ENCODE measurements at regions not wholly inside any gene's neighbourhood (a gene's known extent, or its start where the extent isn't known, plus 50 kb on each side); places are given as distances from the start of the nearest gene placed in this dataset.
A peak's percentile ranks its signal among the peaks of the same experiment; 100 is the strongest.
"Not testable (repeated sequence)": the region's sequence is repeated elsewhere in the genome, so short reads cannot be mapped to it uniquely, and the experiment has no call there.

DNA sequence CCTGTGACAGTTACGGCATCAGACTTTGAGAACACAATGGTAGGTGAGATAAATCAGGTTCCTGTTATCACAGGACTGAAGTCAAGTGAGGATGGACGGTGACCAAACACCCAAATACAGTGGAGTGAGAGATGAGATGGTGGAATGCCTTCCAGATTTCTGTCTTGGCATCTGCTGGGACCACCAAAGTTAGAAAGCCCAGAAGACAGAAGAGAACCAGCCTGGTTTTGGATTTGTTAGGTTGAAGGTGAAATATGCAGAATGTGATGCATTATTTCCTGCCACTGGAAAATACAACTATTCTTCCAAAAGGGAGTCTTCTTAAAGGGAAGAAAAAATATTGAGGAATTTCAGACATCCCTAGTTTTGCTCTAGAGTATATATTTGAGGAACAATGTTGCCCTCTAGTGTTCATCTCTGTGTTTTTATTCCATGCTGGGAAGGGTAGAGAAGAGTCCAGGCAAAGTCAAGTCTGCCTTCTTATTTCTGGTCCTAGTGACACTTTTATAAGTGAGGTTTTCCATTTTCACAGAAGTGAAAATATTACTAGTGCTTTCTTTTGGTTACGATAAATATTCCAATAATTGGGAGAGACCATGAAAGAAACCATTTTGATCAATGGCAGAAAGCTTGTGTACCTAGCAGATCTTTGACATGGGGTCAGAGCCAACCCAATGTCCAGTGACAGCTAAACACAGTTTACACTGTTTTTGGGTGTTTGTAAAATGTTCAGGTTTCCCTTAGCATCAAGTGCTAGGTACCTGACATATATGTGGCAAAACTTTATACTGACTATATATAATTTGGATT is 142.3 kb upstream of the ANKH start:
- peak; percentile 23 to 75 (median 48) for DNase-seq (ENCODE audit: extremely low read depth in 1 of 11, low read depth in 9 of 11, low spot score in 4 of 11)

DNA sequence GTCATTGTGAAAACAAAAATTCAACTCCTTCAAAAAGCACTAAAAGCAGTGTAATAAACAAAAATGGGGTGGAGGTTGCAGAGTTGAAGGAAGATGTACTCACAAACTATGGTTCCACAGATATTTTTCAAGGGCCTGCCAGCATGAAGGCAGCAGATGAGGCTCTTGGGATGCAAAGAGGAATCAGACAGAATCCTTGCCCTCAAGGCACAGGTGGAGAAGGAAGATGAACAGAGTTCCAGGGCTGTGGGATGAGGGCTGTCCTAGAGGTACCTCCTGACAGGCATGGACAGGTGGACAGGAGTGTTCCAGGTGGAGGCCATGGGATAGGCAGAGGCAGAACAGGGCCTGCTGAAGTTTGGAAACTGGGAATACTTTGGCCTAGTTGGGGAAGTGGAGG is 140.5 kb upstream of the ANKH start:
- no peak for DNase-seq (ENCODE audit: extremely low read depth in 1 of 11, low read depth in 9 of 11, low spot score in 4 of 11)

DNA sequence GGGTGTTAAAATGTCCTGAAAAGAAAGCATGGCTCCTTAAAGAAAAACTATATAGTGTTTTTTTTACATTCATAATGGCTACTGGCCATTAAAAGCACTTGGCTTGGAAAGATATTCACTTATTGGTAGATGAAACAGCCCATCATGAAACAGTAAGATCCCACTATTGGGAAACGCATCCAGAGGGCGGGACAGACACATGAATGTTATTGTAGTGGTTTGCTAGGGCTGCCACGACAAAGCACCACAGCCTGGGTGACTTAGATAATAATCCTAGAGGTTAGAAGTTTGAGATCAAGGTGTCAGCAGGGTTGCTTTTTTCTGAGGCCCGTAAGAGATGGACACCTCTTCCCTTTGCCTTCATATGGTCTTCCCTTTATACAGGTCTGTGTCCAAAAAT is 139.4 kb upstream of the ANKH start:
- DNase-seq (ENCODE audit: extremely low read depth in 1 of 11, low read depth in 9 of 11, low spot score in 4 of 11) = no peak

DNA sequence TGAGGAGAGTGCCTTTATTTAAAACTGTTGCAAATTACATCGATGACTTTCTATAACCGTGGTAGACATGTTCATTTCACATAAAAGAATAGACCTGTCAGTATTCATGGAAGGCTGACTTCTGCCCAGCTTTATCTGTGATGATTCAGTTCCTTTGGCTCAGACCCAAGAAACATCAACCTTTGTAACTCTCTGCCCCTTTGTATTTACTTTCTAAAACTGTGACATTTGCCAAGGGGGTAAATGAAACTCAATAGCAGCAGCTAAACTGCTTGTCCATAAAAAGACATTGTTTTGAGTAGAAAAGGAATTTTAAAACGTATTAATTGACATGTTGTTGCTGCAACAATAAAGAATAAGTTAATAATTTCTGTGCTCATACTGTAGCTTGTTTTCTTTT is 137.8 kb upstream of the ANKH start:
- DNase-seq (ENCODE audit: extremely low read depth in 1 of 11, low read depth in 9 of 11, low spot score in 4 of 11) = peak in 8 of 11 donors; percentile 17 to 49 (median 28)

DNA sequence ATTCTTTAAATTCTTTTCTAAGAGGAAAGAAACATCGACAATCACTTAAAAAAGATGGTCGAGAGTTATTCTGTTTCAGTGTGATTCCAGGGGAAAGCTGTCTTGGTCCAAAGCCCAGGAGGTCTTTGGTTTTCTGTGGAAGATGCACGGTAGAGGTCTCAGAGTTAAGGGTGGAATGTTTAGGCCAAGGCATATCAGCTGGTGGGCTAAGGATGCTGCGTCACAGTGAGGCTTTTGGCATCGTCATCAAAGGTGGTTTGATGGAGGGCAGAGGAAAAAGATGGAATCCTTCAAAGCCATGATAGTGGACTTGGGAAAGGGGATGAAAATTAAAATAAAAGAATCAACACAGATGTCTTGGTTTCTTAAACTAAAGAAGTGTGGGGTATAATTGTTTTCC is 137.3 kb upstream of the ANKH start:
- no peak for DNase-seq (ENCODE audit: extremely low read depth in 1 of 11, low read depth in 9 of 11, low spot score in 4 of 11)

DNA sequence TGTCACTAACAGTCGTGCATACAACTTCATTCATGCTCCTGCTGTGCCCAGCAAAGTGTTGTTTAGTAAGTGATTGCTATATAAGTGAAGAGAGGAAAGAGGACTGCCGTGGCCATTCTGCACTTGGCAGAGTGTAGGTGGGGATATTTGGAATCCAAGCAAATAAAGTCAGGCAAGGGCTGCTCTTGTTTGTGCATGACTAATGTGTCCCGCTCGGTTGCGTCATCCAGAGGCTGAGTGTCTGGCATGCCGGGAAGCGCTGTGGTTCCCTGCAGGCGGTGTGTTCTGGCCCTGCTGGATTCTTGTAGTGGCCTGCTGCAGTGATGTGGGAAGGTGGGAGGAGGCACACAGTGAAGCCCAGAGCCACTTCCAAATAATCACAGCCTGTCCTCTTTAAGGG is 136.9 kb upstream of the ANKH start:
- DNase-seq (ENCODE audit: extremely low read depth in 1 of 11, low read depth in 9 of 11, low spot score in 4 of 11) = no peak

DNA sequence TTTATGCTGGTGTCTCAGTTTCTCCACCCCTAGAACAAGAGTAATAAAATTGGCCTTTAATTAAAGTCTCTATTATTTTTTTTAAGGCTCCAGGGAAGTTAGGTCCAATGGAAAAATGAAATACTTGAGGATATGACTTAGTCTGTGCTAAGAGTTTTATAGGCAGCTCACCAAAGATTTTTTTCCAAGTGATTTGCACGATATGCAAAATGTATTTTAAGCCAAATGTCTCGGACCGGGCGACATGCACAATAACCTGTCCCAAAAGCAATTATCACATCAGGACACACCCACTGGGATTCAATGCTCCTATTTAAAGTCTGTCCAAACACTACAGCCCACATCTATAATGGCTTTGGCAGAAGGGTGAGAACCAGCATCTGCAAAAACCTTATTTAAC is 136.1 kb upstream of the ANKH start:
- no peak for DNase-seq (ENCODE audit: extremely low read depth in 1 of 11, low read depth in 9 of 11, low spot score in 4 of 11)

DNA sequence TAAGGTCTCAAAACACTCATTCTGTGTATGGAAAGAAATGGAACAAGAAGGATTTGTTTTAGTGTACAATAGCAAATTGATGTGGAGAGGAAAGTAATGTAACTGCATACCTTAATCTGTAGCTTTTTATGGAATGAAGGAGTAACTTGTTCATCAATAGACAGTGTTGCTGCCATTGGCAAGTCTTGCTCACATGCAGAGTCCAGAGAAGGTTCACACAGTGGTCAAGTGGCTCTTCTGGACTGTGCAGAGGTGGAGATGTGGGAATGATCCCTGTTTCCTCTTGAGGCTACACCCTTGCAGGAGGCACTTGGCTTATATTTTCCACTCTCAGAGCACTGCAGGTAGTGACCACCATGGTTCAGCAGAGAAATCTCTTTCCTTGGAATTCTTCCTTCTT is 132.9 kb upstream of the ANKH start:
- no peak for DNase-seq (ENCODE audit: extremely low read depth in 1 of 11, low read depth in 9 of 11, low spot score in 4 of 11)

DNA sequence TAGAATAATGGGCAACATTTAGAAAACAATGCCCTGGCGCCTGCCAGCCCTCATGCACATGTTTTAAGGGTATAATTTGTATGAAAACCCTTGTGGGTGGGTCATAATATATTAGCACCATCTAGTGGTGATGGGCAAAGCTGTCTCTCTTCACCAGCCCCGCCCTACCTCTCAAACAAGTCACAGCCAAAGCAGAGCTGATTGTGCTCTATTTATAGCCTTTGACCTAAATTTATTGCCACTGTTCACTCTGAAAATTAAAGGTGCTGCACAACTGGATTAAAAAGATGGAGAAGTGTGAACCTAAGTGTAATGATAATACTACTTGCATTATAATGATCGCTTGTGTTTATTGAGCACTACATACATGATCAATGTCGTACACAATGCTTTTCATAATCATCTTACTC is 131.9 kb upstream of the ANKH start:
- peak in 10 of 11 donors; percentile 15 to 52 (median 38) for DNase-seq (ENCODE audit: extremely low read depth in 1 of 11, low read depth in 9 of 11, low spot score in 4 of 11)

DNA sequence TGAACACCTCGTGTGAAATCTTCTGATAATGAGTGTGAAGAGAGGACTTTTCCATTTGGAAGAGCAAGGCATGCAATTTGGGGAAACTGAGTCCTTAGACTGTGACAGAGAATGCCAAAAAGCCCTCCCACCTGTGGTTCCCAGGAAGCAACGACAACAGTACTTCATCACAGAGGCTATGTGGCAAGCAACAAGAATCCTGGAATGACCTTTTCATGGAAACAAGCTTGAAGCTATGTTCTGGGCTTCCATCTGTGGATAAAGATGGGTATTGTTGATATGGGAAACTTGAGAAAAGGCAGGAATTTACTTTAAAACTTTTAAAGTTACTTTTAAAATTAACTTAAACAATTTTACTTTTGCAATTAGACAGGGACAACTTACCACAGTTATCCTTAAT is 131.2 kb upstream of the ANKH start:
- no peak for DNase-seq (ENCODE audit: extremely low read depth in 1 of 11, low read depth in 9 of 11, low spot score in 4 of 11)

DNA sequence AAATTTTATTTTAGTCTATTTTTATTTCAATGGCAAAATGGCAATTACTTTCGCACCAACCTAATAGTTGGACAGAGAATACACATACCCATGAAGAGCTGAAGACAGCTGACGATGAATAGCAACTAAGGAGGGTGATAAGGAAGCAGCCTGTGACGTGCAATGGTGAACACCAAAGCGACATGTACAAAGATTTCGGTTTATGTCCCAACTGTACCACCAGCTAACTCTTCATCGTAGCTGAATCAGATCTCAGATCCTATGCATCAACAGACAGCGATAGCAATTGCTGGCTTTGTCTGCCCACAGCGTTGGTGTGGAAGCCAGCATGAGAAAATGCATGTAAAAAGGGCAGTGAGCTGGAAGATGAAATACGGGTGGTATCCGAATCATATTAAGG is 130.6 kb upstream of the ANKH start:
- no peak for DNase-seq (ENCODE audit: extremely low read depth in 1 of 11, low read depth in 9 of 11, low spot score in 4 of 11)

DNA sequence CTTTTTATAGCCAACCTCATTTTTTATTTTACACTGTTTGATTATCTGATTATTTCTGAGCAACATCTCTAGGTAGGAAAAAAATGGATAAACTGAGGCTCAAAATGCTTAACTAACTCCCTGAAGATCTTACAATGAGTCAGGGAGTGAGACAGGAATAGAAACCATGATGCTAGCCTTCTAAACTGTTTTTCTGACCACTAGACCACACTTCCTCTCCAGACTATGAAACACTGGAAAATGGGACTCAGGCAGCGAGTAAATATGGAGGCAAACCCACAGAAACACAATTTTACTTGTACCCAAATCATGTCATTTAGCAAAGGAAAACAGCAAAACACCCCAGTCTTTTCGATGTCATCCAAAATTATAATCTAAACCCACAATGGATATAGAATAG is 129.9 kb upstream of the ANKH start:
- no peak for DNase-seq (ENCODE audit: extremely low read depth in 1 of 11, low read depth in 9 of 11, low spot score in 4 of 11)

DNA sequence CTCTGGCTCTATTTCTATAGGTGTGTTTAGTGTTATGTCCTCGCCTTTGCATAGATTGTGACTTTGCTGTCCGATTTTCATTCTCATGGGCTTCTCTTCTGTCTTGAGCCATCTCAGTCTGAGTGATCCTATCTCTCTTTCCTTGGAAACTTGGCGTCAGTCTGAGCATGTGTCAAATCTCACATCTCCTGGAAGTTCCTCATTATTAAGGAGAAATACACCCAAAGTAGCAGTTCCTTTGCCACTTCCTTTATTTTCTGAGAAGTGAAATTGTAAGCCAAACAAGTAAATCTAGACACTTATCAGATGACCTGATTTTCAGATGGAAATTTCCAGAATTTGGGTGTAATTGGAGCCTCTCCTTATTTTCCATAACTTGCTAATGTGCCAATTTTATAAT is 126.9 kb upstream of the ANKH start:
- DNase-seq (ENCODE audit: extremely low read depth in 1 of 11, low read depth in 9 of 11, low spot score in 4 of 11) = no peak

DNA sequence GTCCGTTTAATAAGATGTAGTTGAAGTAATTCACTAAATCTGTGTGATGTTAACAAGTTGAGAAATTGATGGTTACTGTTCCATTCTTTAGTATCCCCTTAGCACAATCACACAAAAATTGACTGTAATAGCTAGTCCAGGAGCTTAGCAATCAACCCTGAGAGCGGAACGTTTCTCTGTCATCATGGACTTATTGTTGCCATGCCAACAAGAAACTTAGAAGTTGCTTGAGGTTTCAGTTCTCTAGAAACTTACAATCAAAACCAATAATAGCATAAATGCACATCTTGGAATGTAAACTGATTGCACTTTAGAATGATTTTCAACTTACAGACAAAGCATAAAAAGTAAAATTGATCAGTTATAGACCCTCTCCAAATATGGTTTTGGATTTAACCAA is 125.4 kb upstream of the ANKH start:
- DNase-seq (ENCODE audit: extremely low read depth in 1 of 11, low read depth in 9 of 11, low spot score in 4 of 11) = no peak

DNA sequence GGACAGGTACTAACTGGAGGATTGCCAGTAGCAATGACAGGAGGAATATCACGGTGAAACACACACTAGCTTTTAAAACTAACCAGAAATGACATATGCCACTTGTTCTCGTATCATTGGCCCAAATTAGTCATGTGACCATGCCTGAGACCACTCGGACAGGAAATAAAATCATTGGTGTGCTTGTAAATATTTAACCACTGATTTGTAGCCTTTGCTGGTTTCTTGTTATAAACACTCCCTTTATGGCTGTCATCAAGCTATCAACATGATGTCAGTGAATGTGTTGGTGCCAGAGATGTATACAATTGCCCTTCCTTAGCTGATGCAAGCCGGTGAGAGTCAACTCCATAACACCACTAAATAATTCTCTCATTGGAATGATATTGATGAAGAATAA is 123.7 kb upstream of the ANKH start:
- DNase-seq (ENCODE audit: extremely low read depth in 1 of 11, low read depth in 9 of 11, low spot score in 4 of 11) = no peak

DNA sequence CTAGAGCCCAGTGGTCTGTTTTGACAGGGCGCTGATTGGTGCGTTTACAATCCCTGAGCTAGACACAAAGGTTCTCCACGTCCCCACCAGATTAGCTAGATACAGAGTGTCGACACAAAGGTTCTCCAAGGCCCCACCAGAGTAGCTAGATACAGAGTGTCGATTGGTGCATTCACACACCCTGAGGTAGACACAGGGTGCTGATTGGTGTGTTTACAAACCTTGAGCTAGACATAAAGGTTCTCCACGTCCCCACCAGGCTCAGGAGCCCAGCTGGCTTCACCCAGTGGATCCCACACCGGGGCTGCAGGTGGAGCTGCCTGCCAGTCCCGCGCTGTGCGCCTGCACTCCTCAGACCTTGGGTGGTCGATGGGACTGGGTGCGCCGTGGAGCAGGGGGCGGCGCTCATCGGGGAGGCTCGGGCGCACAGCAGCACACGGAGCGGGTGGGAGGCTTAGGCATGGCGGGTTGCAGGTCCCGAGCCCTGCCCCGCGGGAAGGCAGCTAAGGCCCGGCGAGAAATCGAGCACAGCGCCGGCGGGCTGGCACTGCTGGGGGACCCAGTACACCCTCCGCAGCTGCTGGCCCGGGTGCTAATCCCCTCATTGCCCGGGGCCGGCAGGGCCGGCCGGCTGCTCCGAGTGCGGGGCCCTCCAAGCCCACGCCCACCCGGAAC is 122.0 kb upstream of the ANKH start:
- not testable (repeated sequence) for DNase-seq (ENCODE audit: extremely low read depth in 1 of 11, low read depth in 9 of 11, low spot score in 4 of 11)

DNA sequence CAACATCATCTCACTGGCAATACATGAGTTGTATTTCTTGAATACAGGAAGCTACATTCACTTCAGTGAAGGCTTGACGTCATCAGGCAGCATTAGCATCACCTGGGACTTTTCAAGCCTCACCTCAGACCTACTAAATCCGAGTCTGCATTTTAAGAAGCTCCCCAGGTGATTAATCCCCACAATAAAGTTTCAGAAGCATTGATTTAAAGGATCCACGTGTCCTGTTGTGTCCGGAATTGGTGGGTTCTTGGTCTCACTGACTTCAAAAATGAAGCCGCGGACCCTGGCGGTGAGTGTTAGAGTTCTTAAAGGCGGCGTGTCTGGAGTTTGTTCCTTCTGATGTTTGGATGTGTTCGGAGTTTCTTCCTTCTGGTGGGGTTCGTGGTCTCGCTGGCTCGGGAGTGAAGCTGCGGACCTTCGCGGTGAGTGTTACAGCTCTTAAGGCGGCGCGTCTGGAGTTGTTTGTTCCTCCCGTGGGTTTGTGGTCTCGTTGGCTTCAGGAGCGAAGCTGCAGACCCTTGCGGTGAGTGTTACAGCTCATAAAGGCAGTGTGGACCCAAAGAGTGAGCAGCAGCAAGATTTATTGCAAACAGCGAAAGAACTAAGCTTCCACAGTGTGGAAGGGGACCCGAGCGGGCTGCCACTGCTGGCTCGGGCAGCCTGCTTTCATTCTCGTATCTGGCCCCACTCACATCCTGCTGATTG is 121.3 kb upstream of the ANKH start:
- not testable (repeated sequence) for DNase-seq (ENCODE audit: extremely low read depth in 1 of 11, low read depth in 9 of 11, low spot score in 4 of 11)

DNA sequence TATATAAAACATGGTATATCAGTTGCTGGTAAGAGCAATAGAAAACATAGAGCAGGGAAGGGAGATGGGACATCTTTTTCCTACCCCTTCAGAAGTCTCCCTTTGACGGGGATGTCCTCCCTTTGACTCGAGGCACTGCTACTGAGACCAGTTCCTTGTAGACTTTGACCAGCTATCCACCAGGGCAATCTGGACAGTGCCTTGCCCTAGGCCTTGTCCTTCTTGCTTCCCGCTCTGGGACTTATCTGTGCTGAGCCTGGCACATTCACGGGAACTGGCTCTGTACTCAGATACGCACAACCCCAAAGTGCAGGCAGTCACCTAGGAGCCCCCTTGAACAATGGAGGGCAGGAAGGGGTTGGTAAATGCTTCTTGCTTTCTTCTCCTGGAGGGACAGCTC is 116.6 kb upstream of the ANKH start:
- no peak for DNase-seq (ENCODE audit: extremely low read depth in 1 of 11, low read depth in 9 of 11, low spot score in 4 of 11)

DNA sequence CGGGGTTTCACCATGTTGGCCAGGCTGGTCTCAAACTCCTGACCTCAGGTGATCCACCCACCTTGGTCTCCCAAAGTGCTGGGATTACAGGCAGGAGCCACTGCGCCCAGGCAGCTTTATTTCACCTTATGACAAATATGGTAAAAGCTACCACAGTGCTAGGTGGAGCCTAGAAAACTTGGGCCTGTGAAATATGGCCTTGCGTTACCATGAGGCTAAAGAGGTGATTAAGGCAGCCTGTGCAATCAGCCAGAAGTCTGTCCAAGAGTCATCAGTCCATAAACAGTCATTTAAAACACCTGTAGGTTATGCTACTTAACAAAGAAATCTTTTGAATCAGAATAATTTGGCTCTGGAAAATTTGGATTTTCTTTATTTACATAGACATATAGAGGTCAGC is 114.8 kb upstream of the ANKH start:
- no peak for DNase-seq (ENCODE audit: extremely low read depth in 1 of 11, low read depth in 9 of 11, low spot score in 4 of 11)

All from renal cortex interstitium (tissue), 11 donors.